Astrocyte (in vitro differentiated cells and primary cell): ENCODE measurements at regions not wholly inside any gene's neighbourhood (a gene's known extent, or its start where the extent isn't known, plus 50 kb on each side); places are given as distances from the start of the nearest gene placed in this dataset.
A peak's percentile ranks its signal among the peaks of the same experiment; 100 is the strongest.

Source experiments
- DNase-seq: peaks from one replicate; pipeline ENCODE4 v3.0.0-alpha.2; 2010; ENCODE audit warnings: low read depth
- FAIRE-seq: peaks from 2 replicates; lab custom pipeline; 2011; peaks lifted over from hg19 to GRCh38; lab: Jason Lieb, UNC
- H2AFZ ChIP-seq: 2 replicates; pipeline ENCODE4 v1.6.0; 2012; ENCODE audit warnings: low read depth, low read length, inconsistent platforms
- H3K27ac ChIP-seq: 2 replicates; pipeline ENCODE4 v1.5.1; 2011; ENCODE audit warnings: low read depth, low read length, inconsistent platforms
- H3K27me3 ChIP-seq: 2 replicates; pipeline ENCODE4 v1.6.0; 2011; ENCODE audit warnings: low read length, inconsistent platforms; ENCODE audit not compliant: insufficient read depth
- H3K36me3 ChIP-seq: 2 replicates; pipeline ENCODE4 v1.5.1; 2011; ENCODE audit warnings: low read length, inconsistent platforms; ENCODE audit not compliant: insufficient read depth
- H3K4me1 ChIP-seq: 2 replicates; pipeline ENCODE4 v1.5.1; 2011; ENCODE audit warnings: low read length, inconsistent platforms; ENCODE audit not compliant: insufficient read depth
- H3K4me2 ChIP-seq: 2 replicates; pipeline ENCODE4 v1.6.0; 2012; ENCODE audit warnings: low read length, inconsistent platforms
- H3K4me3 ChIP-seq: 2 replicates; pipeline ENCODE4 v1.5.1; 2011; ENCODE audit warnings: low read depth, mild to moderate bottlenecking, low read length, inconsistent platforms; ENCODE audit not compliant: insufficient read depth
- H3K79me2 ChIP-seq: 2 replicates; pipeline ENCODE4 v1.6.0; 2012; ENCODE audit warnings: mild to moderate bottlenecking, low read length, inconsistent platforms; ENCODE audit not compliant: insufficient read depth
- H3K9ac ChIP-seq: 2 replicates; pipeline ENCODE4 v1.6.0; 2012; ENCODE audit warnings: mild to moderate bottlenecking, low read length, inconsistent platforms
- H3K9me3 ChIP-seq: 2 replicates; pipeline ENCODE4 v1.5.1; 2012; ENCODE audit warnings: low read depth, mild to moderate bottlenecking, low read length, inconsistent platforms; ENCODE audit not compliant: insufficient read depth
- H4K20me1 ChIP-seq: 2 replicates; pipeline ENCODE4 v1.6.0; 2012; ENCODE audit warnings: low read length, inconsistent platforms; ENCODE audit not compliant: insufficient read depth
- H3K27ac Mint-ChIP-seq: one replicate; pipeline ENCODE4 v1.8.0; 2021; ENCODE audit warnings: mild to moderate bottlenecking, mixed read lengths; ENCODE audit not compliant: unreplicated experiment
- H3K27me3 Mint-ChIP-seq: one replicate; pipeline ENCODE4 v1.8.0; 2021; ENCODE audit warnings: low read depth, mixed read lengths; ENCODE audit not compliant: unreplicated experiment
- H3K36me3 Mint-ChIP-seq: one replicate; pipeline ENCODE4 v1.8.0; 2021; ENCODE audit warnings: low read depth, mixed read lengths; ENCODE audit not compliant: unreplicated experiment
- H3K4me1 Mint-ChIP-seq: one replicate; pipeline ENCODE4 v1.8.0; 2021; ENCODE audit warnings: low read depth, mixed read lengths; ENCODE audit not compliant: unreplicated experiment
- H3K4me3 Mint-ChIP-seq: one replicate; pipeline ENCODE4 v1.8.0; 2021; ENCODE audit warnings: mild to moderate bottlenecking, moderate library complexity, mixed read lengths; ENCODE audit not compliant: unreplicated experiment
- H3K9me3 Mint-ChIP-seq: one replicate; pipeline ENCODE4 v1.8.0; 2021; ENCODE audit warnings: mild to moderate bottlenecking, mixed read lengths; ENCODE audit not compliant: unreplicated experiment
- EZH2 ChIP-seq: IDR thresholded peaks from 2 replicates; pipeline ENCODE4 v1.6.1; 2012; ENCODE audit warnings: mild to moderate bottlenecking, low read length, inconsistent platforms; ENCODE audit not compliant: insufficient read depth
- TF ChIP-seq, protein P1 (sequence below): IDR thresholded peaks from 2 replicates; pipeline ENCODE4 v1.5.1; 2011; ENCODE audit warnings: low read depth, mild to moderate bottlenecking, inconsistent platforms, low read length, moderate library complexity; ENCODE audit not compliant: insufficient read depth

- no peak overlapping the region for H3K27ac ChIP-seq
- no peaks in the 10 kb centered on the region for H4K20me1 ChIP-seq
- H3K36me3 ChIP-seq, result no peaks in the 10 kb centered on the region
- H3K4me1 ChIP-seq, result no peaks in the 10 kb centered on the region
- H3K9ac ChIP-seq, result no peak overlapping the region
- Mint-ChIP-seq H3K27me3 (no peaks in the 10 kb centered on the region), H3K27ac (no peak overlapping the region), H3K4me3 (no peak overlapping the region), H3K36me3 (no peaks in the 10 kb centered on the region), H3K4me1 (no peaks in the 10 kb centered on the region), H3K9me3 (no peaks in the 10 kb centered on the region)
- no peak overlapping the region for H3K4me2 ChIP-seq
- H2AFZ ChIP-seq, result no peak overlapping the region
- TF ChIP-seq EZH2, result no peak
- TF ChIP-seq, protein P1, sequence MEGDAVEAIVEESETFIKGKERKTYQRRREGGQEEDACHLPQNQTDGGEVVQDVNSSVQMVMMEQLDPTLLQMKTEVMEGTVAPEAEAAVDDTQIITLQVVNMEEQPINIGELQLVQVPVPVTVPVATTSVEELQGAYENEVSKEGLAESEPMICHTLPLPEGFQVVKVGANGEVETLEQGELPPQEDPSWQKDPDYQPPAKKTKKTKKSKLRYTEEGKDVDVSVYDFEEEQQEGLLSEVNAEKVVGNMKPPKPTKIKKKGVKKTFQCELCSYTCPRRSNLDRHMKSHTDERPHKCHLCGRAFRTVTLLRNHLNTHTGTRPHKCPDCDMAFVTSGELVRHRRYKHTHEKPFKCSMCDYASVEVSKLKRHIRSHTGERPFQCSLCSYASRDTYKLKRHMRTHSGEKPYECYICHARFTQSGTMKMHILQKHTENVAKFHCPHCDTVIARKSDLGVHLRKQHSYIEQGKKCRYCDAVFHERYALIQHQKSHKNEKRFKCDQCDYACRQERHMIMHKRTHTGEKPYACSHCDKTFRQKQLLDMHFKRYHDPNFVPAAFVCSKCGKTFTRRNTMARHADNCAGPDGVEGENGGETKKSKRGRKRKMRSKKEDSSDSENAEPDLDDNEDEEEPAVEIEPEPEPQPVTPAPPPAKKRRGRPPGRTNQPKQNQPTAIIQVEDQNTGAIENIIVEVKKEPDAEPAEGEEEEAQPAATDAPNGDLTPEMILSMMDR, result no peak
- DNase-seq (no peak), FAIRE-seq (no peak)
- H3K9me3 ChIP-seq, result no peaks in the 10 kb centered on the region
- H3K79me2 ChIP-seq, result no peaks in the 10 kb centered on the region
- no peak overlapping the region for H3K4me3 ChIP-seq
- H3K27me3 ChIP-seq, result no peaks in the 10 kb centered on the region
Observed at GRCh38 chr4:71243091-71243833, 95.6 kb upstream of the SLC4A4 start.

- H3K4me1 Mint-ChIP-seq, result peaks cover 5% of the 10 kb centered on the region
- Histone ChIP-seq H3K79me2 (no peaks in the 10 kb centered on the region), H3K4me2 (no peak overlapping the region), H3K4me1 (peaks cover 7% of the 10 kb centered on the region), H2AFZ (no peak overlapping the region), H3K9me3 (no peaks in the 10 kb centered on the region), H3K4me3 (no peak overlapping the region), H3K27me3 (no peaks in the 10 kb centered on the region), H4K20me1 (no peaks in the 10 kb centered on the region), H3K9ac (no peak overlapping the region), H3K27ac (no peak overlapping the region), H3K36me3 (no peaks in the 10 kb centered on the region)
- no peak overlapping the region for H3K27ac Mint-ChIP-seq
- H3K9me3 Mint-ChIP-seq, result no peaks in the 10 kb centered on the region
- DNase-seq (no peak), FAIRE-seq (no peak)
- H3K4me3 Mint-ChIP-seq, result no peak overlapping the region
- TF ChIP-seq, protein P1, result no peak
- TF ChIP-seq EZH2, result no peak
- no peaks in the 10 kb centered on the region for H3K27me3 Mint-ChIP-seq
- no peaks in the 10 kb centered on the region for H3K36me3 Mint-ChIP-seq
Observed at GRCh38 chr4:71247706-71248105, 91.1 kb upstream of the SLC4A4 start.

GRCh38 chr4:71251261-71251660 lies 87.6 kb upstream of the SLC4A4 start:
- no peaks in the 10 kb centered on the region for H3K79me2 ChIP-seq
- H4K20me1 ChIP-seq, result no peaks in the 10 kb centered on the region
- peaks cover 7% of the 10 kb centered on the region for H3K4me1 ChIP-seq
- no peaks in the 10 kb centered on the region for H3K36me3 ChIP-seq
- DNase-seq (peak; percentile 70), FAIRE-seq (peak; percentile 29)
- no peak overlapping the region for H3K4me3 ChIP-seq
- Mint-ChIP-seq H3K27me3 (no peaks in the 10 kb centered on the region), H3K4me1 (peaks cover 5% of the 10 kb centered on the region), H3K9me3 (no peaks in the 10 kb centered on the region), H3K27ac (no peak overlapping the region), H3K4me3 (no peak overlapping the region), H3K36me3 (no peaks in the 10 kb centered on the region)
- TF ChIP-seq EZH2, result no peak
- no peaks in the 10 kb centered on the region for H3K27me3 ChIP-seq
- H3K9ac ChIP-seq, result no peak overlapping the region
- H3K4me2 ChIP-seq, result peak overlapping the region; percentile 24
- no peak overlapping the region for H2AFZ ChIP-seq
- H3K9me3 ChIP-seq, result no peaks in the 10 kb centered on the region
- peak overlapping the region; percentile 14 for H3K27ac ChIP-seq
